ENCODE measurements at regions not wholly inside any gene's neighbourhood (a gene's known extent, or its start where the extent isn't known, plus 50 kb on each side); places are given as distances from the start of the nearest gene placed in this dataset.

DNA sequence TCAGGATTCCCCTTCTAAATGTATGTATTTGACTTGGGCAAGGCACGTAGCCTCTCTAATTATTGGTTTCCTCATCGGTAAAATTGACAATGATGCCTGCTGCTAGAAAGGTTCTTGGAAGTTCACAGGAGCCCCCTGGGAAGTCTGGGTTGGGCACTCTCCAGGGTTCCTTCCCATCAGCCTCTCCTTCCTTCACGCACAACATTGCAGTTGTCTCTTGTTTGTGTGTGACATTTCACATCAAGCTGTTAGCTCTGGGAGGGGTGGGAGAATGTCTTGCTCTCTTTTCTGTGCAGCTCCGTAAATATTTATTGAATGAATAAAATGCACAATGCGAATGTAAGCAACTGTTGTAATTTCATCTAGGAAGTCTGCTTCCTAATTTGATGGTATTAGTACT lies 153.2 kb upstream of the PRICKLE1 start:
- in situ Hi-C loops (cut with MboI; ENCODE audit: low sequenced_read_pairs in 4 of 4): no loop called here
- peaks cover 28 to 54% of the 10 kb centered on the region in 2 donors for H3K4me1 ChIP-seq
- no peaks in the 10 kb centered on the region for H3K36me3 ChIP-seq
- no peaks in the 10 kb centered on the region for H3K27me3 ChIP-seq
- H3K27ac ChIP-seq: peak overlapping the region; percentile 31 to 70 (median 58)
- ATAC-seq (peak in 1 of 2 donors; percentile 25), DNase-seq (no peak)
- intact Hi-C loops (cut with DNase I; ENCODE audit: low total_unique reads): no loop called here
- no peak for TF ChIP-seq POLR2A (IDR thresholded peaks at IDR 0.05)
- TF ChIP-seq, protein P1, sequence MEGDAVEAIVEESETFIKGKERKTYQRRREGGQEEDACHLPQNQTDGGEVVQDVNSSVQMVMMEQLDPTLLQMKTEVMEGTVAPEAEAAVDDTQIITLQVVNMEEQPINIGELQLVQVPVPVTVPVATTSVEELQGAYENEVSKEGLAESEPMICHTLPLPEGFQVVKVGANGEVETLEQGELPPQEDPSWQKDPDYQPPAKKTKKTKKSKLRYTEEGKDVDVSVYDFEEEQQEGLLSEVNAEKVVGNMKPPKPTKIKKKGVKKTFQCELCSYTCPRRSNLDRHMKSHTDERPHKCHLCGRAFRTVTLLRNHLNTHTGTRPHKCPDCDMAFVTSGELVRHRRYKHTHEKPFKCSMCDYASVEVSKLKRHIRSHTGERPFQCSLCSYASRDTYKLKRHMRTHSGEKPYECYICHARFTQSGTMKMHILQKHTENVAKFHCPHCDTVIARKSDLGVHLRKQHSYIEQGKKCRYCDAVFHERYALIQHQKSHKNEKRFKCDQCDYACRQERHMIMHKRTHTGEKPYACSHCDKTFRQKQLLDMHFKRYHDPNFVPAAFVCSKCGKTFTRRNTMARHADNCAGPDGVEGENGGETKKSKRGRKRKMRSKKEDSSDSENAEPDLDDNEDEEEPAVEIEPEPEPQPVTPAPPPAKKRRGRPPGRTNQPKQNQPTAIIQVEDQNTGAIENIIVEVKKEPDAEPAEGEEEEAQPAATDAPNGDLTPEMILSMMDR (IDR thresholded peaks at IDR 0.05 in 4 of 5, conservative IDR thresholded peaks at IDR 0.05 in 1 of 5): no peak
- no peak overlapping the region for H3K4me3 ChIP-seq
- peaks cover 0 to 7% (median 0%) of the 10 kb centered on the region in 3 donors for H3K9me3 ChIP-seq

DNA sequence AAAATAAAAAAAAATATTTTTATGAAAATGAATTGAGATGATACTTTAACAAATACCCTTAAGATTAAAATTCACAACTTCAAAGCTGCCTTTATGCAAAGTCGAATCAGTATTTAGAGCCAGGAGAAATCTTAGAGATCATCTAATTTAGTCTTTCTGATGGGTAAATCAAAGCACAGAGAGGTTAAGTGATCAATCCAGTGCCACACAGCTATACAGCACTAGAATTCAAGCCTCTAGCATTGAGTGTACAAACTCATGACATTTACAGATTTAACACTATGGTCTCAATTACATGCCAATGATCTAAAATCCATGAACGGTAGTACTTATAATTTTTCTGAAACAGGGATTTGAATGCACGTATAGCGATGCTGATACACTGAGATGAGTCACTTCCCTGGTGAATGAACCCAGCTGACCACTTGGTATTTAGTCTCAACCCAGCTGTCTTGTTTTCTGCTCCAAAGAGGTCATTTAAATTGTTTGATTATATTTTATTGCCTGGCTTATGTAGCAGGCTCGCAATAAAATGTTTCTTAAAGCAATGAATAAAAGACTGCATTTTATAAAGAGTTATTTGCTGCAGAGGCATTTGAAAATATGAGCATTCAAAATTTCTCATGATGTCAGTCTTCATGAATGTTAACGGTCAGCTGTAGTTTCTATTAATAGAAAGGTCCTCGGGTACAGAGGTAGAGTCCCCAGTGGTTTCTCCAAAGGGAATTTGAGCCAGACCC lies 152.4 kb upstream of the PRICKLE1 start:
- H3K36me3 ChIP-seq: no peaks in the 10 kb centered on the region
- peaks cover 35 to 59% of the 10 kb centered on the region in 2 donors for H3K4me1 ChIP-seq
- no peak for TF ChIP-seq POLR2A (IDR thresholded peaks at IDR 0.05)
- TF ChIP-seq, protein P1 (IDR thresholded peaks at IDR 0.05 in 4 of 5, conservative IDR thresholded peaks at IDR 0.05 in 1 of 5): no peak
- intact Hi-C loops (cut with DNase I; ENCODE audit: low total_unique reads) (no loop called here), in situ Hi-C loops (cut with MboI; ENCODE audit: low sequenced_read_pairs in 4 of 4) (no loop called here)
- ATAC-seq (peak; percentile 80), DNase-seq (no peak)
- peaks cover 0 to 7% (median 0%) of the 10 kb centered on the region in 3 donors for H3K9me3 ChIP-seq
- peak overlapping the region; percentile 31 to 70 (median 58) for H3K27ac ChIP-seq
- no peak overlapping the region for H3K4me3 ChIP-seq
- H3K27me3 ChIP-seq: no peaks in the 10 kb centered on the region

DNA sequence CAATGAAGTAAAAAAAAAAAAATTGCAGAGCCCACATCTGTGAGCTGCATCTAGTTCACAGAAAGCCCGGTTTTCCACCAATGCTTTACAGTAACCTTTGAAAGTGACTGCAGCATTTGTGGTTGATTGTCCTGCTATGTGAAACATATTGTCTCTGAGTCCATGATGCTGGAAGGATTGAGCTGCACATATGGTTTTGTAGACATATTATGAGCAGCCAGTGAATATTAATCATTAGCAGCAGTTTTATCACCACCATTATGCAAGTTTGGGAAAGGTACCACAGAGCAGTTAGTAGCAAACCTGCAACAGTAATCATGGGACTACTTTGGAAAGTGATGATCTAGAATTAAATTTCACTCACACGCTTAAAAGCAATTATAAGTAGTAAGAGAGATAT lies 151.5 kb upstream of the PRICKLE1 start:
- intact Hi-C loops (cut with DNase I; ENCODE audit: low total_unique reads): no loop called here
- H3K9me3 ChIP-seq: no peaks in the 10 kb centered on the region
- TF ChIP-seq, protein P1 (IDR thresholded peaks at IDR 0.05 in 4 of 5, conservative IDR thresholded peaks at IDR 0.05 in 1 of 5): no peak
- TF ChIP-seq POLR2A (IDR thresholded peaks at IDR 0.05): no peak
- no peaks in the 10 kb centered on the region for H3K36me3 ChIP-seq
- H3K4me1 ChIP-seq: peaks cover 41 to 66% of the 10 kb centered on the region in 2 donors
- no peak for DNase-seq
- no peak overlapping the region for H3K27ac ChIP-seq
- ATAC-seq: no peak
- no peak overlapping the region for H3K4me3 ChIP-seq
- H3K27me3 ChIP-seq: no peaks in the 10 kb centered on the region
- in situ Hi-C loops (cut with MboI; ENCODE audit: low sequenced_read_pairs in 4 of 4): no loop called here

DNA sequence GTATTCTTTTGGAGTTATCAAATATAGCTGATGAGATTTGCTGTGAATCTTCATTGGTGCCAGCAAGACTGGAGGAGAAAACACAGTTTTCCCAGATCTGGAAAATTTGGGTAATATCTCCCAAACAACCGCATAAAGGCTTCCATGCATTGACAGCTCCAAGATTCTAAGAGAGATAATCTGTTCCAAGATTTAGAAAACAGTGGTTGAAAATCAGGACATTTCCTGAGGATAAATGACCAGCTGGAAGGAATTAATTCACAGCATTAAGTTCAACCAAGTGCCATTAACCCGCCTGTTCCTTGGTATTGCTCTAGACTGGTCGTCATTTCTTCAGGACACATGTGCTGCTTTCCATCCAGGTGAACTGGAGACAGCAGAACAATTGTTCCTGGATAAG lies 147.9 kb upstream of the PRICKLE1 start:
- no peaks in the 10 kb centered on the region for H3K9me3 ChIP-seq
- ATAC-seq: no peak
- H3K27me3 ChIP-seq: no peaks in the 10 kb centered on the region
- TF ChIP-seq, protein P1 (IDR thresholded peaks at IDR 0.05 in 4 of 5, conservative IDR thresholded peaks at IDR 0.05 in 1 of 5): no peak
- TF ChIP-seq POLR2A (IDR thresholded peaks at IDR 0.05): no peak
- H3K36me3 ChIP-seq: no peaks in the 10 kb centered on the region
- H3K4me1 ChIP-seq: peaks cover 45 to 53% of the 10 kb centered on the region in 2 donors
- no peak for DNase-seq
- no peak overlapping the region for H3K4me3 ChIP-seq
- intact Hi-C loops (cut with DNase I; ENCODE audit: low total_unique reads) (no loop called here), in situ Hi-C loops (cut with MboI; ENCODE audit: low sequenced_read_pairs in 4 of 4) (no loop called here)
- H3K27ac ChIP-seq: no peak overlapping the region
